Islet of Langerhans (tissue), 1 donor: ENCODE measurements at regions not wholly inside any gene's neighbourhood (a gene's known extent, or its start where the extent isn't known, plus 50 kb on each side); places are given as distances from the start of the nearest gene placed in this dataset.
A peak's percentile ranks its signal among the peaks of the same experiment; 100 is the strongest.
"Not testable (repeated sequence)": the region's sequence is repeated elsewhere in the genome, so short reads cannot be mapped to it uniquely, and the experiment has no call there.

Experiments used
- FAIRE-seq: peaks from one replicate; lab custom pipeline; 2011; peaks lifted over from hg19 to GRCh38; lab: Jason Lieb, UNC

- no peak for FAIRE-seq
Observed at GRCh38 chr16:7962091-7962879, 628.0 kb downstream of the TMEM114 start.

- no peak for FAIRE-seq
Observed at GRCh38 chr16:7957151-7957550, 624.5 kb downstream of the RBFOX1 start.

- no peak for FAIRE-seq
Observed at GRCh38 chr16:7953360-7953759, 620.7 kb downstream of the RBFOX1 start.

DNA sequence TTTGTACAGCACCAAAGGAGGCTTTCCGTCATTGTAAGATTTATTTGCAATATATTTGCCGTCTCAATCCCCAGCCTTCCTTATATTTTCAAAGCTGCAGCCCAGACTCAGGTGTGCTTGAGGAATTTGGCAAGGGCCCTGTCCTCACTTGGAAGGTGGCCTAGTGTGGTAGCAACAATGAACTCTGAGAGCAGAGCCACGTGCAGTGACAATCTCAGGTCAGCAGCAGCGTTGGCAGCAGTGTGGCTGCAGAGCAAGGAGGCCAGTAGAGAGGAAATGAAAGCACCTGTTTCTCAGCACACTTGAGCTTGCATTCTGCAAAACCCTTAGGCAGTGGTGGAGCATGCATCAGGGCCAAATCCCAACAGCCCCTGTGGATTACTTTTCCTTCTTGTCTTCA, 613.5 kb downstream of the RBFOX1 start:
- no peak for FAIRE-seq

DNA sequence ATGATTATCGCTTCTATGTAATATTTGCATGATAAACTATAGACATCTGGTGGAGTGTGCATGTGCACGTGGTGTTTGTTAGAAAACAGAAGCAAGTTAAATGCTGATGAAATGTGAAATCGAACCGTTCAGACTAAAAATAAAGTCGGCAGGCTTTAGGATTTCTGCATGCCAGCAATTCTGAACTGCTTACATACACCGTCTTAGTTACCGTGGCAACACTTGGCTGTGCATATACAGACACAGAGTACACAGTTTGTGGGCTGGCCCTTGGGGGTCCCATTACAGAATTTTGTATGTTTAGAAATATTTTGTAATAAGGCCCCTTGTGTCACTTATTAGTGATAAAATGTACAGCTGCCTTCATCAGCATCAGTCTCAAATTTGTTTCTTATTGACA, 605.5 kb downstream of the RBFOX1 start:
- FAIRE-seq = no peak

- FAIRE-seq = no peak
Observed at GRCh38 chr16:7921345-7921744, 588.7 kb downstream of the RBFOX1 start.

- FAIRE-seq = no peak
Observed at GRCh38 chr16:7919782-7920181, 587.1 kb downstream of the RBFOX1 start.

DNA sequence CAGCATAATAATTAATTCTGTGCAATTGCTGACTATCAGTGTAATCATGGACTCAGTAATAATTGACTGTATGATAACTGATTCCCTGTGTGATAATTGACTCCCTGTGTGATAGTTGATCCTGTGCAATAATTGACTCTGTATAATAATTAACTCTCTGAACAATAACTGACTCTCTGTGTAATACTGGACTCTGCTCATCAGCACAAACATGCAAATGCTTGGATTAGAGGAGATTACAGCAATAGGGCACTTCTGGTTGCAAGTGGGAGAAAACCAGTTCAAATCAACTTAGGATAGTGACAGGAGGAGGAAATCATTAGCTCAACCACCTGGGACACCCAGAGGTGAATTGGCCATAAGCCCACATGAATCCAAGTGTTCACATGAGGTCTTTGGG, 582.1 kb downstream of the RBFOX1 start:
- FAIRE-seq = no peak

- FAIRE-seq = no peak
Observed at GRCh38 chr16:7912132-7912531, 579.5 kb downstream of the RBFOX1 start.

DNA sequence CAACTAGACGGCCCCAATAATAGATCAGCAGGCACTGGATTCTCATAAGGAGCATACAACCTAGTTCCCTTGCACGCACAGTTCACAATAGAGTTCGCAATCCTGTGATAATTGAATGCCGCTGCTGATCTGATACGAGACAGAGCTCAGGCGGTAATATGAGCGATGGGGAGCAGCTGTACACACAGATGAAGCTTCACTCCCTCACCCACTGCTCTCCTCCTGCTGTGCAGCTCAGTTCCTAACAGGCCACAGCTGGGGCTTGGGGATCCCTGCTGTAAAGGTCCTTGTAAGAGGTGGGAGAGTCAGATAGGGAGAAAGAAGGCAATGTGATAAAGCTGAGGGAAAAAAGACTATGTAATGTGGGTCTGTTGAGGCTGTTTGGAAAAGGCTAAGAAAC, 577.5 kb downstream of the RBFOX1 start:
- FAIRE-seq = no peak

DNA sequence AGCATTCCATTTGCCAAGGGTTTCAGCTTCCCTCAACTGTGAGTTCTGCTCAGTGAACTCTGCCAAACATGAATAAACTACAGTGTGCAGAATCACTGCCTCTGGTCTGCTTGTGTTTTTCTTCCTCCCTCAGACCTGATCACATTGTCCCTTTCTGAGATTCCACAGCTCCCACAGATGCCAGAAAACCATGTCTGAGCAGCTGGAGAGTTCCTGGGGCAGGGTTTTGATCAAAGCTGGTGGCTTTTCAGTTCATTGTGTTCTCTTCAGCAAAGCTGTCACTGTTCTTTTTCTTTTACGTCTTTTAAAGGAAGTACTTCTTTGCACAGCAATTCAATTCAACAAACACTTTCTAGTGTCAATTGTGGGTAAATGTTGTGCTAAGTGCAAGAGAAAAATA, 555.8 kb downstream of the RBFOX1 start:
- no peak for FAIRE-seq

- no peak for FAIRE-seq
Observed at GRCh38 chr16:7887316-7887715, 554.7 kb downstream of the RBFOX1 start.

GRCh38 chr16:7871979-7872378, 539.3 kb downstream of the RBFOX1 start:
- no peak for FAIRE-seq

DNA sequence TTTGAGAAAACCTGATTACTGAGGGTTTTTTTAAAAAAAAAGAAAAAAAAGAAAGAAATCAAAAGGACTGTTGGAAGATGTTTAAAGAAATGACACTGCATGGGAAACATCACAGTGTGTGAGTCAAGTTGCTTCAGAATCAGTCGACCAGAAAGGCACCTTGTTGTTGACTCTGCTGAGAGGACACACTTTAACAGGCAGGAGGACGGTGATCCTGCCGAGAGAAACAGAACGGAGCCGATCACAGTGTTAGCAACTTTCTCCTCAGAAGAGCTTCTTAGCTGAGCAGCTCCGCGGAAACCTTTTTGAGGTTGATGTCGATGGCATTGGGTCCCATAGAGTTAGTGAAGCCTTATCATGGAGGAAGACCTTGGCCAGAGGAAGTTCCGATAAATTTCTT, 538.7 kb downstream of the RBFOX1 start:
- peak; percentile 41 for FAIRE-seq

- FAIRE-seq = no peak
Observed at GRCh38 chr16:7867831-7868230, 535.2 kb downstream of the RBFOX1 start.

DNA sequence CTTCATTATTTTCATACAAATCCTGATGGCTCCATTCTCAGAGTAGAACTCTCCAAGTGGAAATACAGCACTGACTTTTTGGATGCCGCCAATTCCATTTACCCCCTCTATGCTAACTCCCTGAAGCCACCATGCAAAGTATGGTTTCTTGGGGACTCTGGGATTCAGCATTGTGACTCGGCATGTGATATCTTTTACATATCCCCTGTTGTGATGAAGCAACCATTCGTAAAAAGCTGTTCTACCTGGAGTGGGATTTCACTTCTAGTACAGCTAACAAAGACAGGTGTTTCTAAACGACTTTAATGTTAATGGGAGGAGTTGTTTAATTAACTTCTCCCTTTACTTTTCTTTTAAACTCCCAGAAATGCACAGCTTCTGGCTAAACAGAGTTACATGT, 533.5 kb downstream of the RBFOX1 start:
- no peak for FAIRE-seq

DNA sequence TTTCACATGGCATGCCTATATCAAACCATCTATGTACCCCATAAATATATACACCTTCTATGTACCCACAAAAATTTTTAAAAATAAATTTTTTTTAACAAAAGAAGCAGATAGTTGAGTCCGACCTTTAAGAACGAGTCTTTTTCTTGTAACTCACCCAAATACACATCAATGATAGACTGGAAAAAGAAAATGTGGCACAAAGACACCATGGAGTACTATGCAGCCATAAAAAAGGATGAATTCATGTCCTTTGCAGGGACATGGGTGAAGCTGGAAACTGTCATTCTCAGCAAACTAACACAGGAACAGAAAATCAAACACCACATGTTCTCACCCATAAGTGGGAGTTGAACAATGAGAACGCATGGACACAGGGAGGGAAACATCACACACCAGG, 532.7 kb downstream of the RBFOX1 start:
- not testable (repeated sequence) for FAIRE-seq

DNA sequence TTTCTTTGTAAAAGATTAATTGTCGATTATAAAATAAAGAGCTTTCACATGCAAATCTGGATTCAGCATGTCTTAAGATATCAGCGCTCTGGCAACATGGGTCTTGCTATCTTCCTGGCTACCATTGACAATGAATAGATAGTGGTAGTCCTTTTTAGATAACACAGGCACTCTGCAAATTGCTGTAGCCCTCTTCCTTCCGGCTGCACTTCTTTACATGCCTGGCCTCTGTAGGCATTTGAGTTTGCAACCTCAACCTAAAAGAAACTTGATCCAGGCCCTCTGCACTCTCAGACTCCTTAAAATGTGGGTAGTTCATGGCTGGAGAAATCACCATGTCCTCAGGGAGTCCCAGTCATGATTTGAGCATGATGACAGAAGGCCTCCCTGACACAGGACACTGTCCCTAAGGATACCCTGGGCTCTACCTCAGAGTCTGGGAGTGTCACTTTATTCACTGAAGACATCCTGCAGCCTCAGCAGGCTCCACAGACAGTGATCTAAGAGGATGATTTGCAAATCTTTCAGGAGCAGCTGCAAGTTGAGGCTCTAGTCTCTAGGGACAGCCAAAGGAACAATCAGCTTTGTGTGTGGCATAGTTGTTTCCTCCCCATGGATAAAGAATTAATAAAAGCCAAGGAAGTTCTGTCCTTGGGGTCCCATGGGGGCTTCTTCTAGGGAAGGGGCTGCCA, 529.4 kb downstream of the RBFOX1 start:
- FAIRE-seq = no peak

DNA sequence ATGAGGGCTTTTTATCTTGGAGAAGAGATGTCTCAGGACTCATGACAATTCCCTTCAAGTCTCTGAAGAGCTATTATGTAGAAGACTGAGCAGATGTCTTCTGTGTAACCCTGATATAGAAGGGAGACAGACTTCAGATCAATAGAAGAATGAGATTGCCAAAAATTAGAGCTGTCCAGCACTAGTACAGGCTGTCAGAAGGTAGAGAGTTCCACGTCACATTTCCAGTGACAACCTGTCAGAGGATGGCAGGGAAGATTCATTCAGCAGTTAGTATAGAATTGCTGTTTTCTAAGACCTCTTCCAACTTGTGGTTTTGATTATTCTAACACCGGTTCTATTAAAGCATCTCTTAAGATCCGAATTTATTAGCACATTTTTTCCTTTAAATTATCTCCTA, 520.6 kb downstream of the RBFOX1 start:
- FAIRE-seq = no peak

- FAIRE-seq = no peak
Observed at GRCh38 chr16:7849841-7850240, 517.2 kb downstream of the RBFOX1 start.

GRCh38 chr16:7843261-7843660, 510.6 kb downstream of the RBFOX1 start:
- no peak for FAIRE-seq

GRCh38 chr16:7839568-7839967, 506.9 kb downstream of the RBFOX1 start:
- no peak for FAIRE-seq

DNA sequence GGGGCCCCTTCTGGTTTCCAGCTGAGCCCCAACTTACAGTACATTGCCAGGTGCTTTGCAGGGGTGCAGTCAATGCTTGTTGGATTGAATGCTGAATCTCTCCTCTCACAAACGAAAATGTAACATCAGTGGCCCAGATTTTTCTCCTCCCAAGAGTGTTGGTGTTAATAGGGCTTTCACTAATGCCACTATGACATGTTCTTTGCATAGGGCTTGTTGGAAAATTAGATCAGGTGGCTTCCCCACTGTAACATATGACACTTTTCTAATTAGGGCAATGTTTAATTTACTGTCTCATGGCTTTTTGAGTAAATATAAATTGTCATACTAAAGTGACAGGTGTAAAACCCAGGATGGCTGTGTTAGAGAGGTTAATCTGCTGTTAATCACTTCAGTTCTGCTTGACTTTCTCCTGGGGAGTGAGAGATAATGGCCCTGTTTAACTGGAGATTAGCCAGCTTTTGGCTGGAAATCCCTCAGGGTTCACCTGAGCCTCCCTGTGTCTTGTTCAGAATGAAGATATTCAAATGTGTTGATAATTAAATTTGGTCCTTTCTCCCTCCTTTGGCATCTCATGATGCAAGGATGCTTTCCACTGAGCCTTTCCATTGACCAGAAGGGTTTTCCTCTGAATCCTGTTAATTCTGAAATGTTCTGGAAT, 502.3 kb downstream of the RBFOX1 start:
- FAIRE-seq = peak; percentile 79
